Fibroblast of skin of left quadriceps (primary cell): ENCODE measurements at regions not wholly inside any gene's neighbourhood (a gene's known extent, or its start where the extent isn't known, plus 50 kb on each side); places are given as distances from the start of the nearest gene placed in this dataset.
"Not testable (repeated sequence)": the region's sequence is repeated elsewhere in the genome, so short reads cannot be mapped to it uniquely, and the experiment has no call there.

ENCODE experiments used
- DNase-seq, 2 experiments: peaks; one replicate each; pipeline ENCODE4 v3.0.0-alpha.2; 2013; ENCODE audit warnings: low read depth in 2 of 2

GRCh38 chr2:128645631-128646030 lies 327.0 kb upstream of the HS6ST1 start:
- DNase-seq = no peak

DNA sequence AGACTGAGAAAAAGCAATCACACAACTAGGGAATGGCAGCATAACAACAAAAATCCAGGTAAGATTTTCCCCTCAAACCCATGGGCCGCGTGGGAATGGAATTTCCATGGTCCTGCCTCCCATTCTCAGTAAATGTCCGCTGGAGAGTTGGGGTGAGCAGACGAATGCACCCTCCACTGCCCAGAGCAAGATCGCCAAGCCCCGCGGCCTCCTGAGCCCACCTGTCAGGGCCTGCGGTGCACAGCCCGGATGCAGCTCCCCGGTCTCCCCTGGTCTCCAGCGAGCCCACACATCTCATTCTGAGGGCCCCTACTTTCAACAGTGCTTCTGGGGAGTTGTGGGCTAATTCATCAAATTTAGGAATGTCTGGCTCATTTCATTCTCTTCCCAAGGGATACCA lies 327.4 kb upstream of the HS6ST1 start:
- no peak for DNase-seq

- DNase-seq = no peak
These were observed 328.0 kb upstream of the HS6ST1 start for GRCh38 chr2:128646691-128647090.

GRCh38 chr2:128651000-128651399 lies 332.3 kb upstream of the HS6ST1 start:
- DNase-seq = no peak

DNA sequence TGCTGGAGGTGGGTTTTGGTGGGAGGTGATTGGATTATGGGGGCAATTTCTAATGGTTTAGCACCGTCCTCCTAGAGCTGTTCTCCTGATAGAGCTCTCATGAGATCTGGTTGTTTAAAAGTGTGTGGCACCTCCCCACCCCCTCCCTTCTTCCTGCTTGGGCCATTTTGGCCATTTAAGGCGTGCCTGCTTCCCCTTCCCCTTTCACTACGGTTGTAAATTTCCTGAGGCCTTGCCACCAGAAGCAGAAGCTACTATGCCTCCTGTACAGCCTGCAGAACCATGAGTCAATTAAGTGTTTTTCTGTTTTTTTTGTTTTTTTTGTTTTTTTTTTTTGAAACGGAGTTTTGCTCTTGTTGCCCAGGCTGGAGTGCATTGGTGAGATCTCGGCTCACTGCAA lies 335.7 kb upstream of the HS6ST1 start:
- DNase-seq = no peak

DNA sequence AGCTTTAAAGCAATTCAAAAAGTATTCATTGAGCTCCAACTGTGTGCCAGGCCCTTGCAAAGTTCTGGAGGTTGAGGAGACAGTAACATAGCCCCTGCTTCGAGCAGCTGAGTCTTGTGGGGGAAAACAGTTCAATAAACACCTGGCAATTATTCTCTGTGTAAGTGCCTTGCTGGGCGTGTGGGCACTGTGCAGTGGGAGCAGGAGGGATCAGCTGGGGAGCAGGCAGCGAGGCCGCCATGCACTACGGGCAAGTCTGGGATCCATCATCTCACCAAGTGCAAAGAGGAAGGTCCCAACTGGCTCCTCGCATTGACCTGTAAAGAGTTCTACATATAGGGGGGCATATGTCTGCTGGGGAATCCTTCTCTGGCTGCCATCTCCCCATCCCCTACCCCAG lies 342.2 kb upstream of the HS6ST1 start:
- DNase-seq = no peak

GRCh38 chr2:128661311-128661710 lies 342.6 kb upstream of the HS6ST1 start:
- no peak for DNase-seq

DNA sequence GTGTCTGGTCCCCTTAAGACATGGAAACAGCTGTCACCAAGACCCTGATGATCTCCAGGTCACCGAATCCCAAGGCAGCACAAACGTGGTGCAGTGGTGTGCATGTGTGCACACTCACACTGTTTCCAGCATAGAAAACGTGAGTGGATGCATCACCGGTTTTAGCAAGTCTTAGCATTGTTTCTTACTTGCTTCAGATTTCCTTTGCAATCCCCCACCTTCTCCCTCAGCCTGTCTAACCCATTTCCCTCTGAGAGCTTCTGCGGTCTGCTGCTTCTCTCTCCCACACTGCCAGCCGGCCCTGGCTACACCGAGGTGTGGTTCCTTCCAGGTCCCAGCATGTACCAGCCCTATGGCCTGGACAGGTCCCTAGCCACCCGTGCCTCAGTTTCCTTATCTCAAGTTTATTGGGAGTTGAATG lies 343.4 kb upstream of the HS6ST1 start:
- DNase-seq = no peak

- DNase-seq = no peak
These were observed 344.8 kb upstream of the HS6ST1 start for GRCh38 chr2:128663371-128664050.

DNA sequence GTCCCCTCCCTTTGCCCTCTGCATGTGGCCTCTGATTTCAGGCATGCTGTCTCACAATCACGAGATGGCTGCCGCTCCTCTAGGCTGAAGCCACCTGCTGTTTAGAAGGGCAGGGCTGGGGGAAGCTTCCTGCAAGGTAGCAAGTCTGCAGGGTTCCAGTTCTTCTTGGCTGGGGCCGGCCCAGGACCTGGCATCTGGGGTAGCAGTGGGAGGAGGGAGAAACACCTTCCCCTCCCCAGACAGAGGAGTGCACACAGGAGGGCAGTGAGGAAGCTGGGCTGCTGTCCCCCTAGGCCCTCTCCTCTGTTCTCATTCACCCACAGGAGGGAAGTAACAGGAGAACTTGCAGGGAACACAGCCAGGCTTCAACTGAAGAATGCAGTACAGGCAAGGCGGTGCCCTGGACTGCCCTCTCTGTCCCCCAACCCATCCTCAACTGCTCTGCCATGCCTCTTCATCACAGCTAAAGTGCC lies 345.9 kb upstream of the HS6ST1 start:
- no peak for DNase-seq

- no peak for DNase-seq
These were observed 346.4 kb upstream of the HS6ST1 start for GRCh38 chr2:128665113-128665512.

GRCh38 chr2:128666596-128666995 lies 347.9 kb upstream of the HS6ST1 start:
- DNase-seq = no peak

DNA sequence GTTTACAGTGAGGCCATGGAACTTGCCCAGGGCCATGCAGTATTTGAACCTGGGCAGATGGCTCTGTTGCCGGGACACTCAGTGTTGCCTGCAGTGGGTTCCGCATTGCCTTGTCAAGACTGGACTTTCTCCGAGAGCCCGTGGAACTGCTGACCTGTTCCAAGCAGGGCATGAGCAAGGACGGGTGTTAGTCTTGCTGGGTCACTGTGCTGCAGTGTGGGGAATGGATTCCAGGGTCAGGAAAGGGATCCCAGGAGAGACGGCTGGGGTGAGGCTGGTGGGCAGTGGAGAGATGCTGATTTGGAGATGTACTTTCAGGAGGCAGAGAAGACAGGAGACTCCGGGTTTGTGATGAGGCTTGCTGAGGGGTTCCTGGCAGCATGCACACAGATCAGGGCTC lies 348.7 kb upstream of the HS6ST1 start:
- no peak for DNase-seq

- DNase-seq = no peak
These were observed 350.3 kb upstream of the HS6ST1 start for GRCh38 chr2:128668946-128669345.

DNA sequence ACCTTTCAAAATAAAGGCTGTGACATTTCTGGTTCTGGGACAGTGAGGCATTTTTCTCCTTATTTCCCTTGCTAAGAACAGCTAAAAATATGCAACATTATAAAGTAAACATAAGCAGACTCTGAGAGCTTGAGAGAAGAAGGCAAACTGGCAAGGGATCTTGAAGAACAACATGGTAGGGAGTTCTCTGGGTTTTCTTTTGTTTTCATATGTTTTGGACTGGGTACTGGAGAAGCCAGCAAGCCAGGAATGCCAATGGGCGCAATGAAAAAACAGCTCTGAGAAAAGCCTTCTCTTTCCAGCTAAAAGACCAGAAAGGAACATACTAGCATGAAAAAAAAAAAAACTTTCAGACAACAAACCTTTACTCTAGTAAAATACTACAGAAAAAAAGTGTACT lies 351.4 kb upstream of the HS6ST1 start:
- DNase-seq = no peak

- DNase-seq = not testable (repeated sequence)
These were observed 353.5 kb upstream of the HS6ST1 start for GRCh38 chr2:128671981-128672757.

DNA sequence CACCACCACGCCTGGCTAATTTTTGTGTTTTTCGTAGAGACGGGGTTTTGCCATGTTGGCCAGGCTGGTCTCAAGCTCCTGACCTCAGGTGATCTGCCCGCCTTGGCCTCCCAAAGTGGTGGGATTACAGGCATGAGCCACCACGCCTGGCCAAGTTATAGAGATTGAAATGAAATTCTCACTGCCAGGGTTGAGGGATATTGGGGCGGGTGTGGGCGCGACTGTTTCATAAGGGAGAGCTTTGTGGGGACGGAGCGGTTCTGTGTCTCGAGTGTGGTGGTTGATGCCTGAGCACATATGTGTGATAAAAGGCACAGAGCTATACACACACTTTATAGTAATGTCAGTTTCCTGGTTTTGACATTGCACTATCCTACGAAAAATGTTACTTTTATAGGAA lies 361.0 kb upstream of the HS6ST1 start:
- not testable (repeated sequence) for DNase-seq

GRCh38 chr2:128681507-128681906 lies 362.8 kb upstream of the HS6ST1 start:
- DNase-seq = no peak

DNA sequence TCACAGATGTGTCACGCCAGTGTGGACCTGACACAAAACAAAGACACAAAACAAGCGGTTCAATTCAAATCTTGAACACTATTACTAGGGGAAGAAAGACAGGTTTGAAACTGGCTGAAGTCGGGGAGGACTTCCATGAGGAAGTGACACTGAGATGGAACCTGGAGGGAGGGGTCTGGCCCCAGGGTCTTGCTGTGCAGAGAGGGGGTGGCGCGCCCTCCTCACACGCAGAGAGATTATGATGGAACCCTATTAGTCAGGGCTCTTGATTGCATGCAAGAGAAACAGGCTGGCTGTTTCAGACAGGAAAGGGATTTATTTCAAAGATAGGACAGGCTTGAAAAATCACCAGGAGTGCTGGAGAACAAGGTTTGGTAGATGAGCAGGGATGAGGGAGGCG lies 363.6 kb upstream of the HS6ST1 start:
- no peak for DNase-seq

DNA sequence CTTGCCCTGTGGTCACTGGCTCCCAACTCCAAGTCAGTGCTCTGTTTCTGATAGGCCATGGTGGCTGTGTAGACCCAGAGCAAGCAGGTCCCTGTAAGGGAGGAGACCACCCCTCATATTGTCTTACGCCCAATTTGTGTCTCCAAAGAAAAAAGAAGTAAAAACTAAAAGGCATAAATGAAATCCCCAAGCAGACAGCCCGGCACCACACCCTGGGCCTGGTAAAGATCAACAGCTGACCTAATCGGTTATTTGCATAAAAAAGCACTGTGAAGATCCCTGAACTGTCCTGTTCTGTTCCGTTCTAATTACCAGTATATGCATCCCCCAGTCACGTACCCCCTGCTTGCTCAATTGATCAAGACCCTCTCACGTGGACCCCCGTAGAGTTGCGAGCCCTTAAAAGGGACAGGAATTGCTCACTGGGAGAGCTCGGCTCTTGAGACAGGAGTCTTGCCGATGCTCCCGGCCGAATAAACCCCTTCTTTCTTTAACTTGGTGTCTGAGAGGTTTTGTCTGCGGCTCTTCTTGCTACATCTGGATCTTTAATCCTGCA lies 364.1 kb upstream of the HS6ST1 start:
- DNase-seq = no peak

GRCh38 chr2:128684523-128684922 lies 365.9 kb upstream of the HS6ST1 start:
- no peak for DNase-seq

- DNase-seq = no peak
These were observed 367.3 kb upstream of the HS6ST1 start for GRCh38 chr2:128685841-128686496.

DNA sequence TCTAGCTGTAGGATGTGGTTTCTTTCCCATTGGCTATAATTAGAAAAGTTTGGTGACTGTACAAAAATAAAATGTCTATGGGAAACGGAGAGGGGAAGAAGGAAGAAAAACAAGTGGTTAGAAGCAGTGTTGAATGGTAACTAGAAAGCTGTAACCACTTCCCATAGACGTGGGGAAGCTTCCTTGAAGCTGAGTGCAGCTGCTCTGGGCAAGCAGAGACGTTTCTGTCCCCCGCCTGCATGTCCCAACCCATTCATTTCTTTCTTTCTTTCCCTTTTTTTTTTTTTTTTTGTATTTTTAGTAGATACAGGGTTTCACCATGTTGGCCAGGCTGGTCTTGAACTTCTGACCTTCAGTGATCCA lies 367.8 kb upstream of the HS6ST1 start:
- no peak for DNase-seq
